Vagina (tissue), 2 donors: ENCODE measurements at regions not wholly inside any gene's neighbourhood (a gene's known extent, or its start where the extent isn't known, plus 50 kb on each side); places are given as distances from the start of the nearest gene placed in this dataset.

Experiments
- DNase-seq, 2 donors: peaks; one replicate each; pipeline ENCODE4 v3.0.0-alpha.2; 2017; ENCODE audit errors: extremely low spot score in 2 of 2
- H3K27ac ChIP-seq: fragments of 200-600 bp; sonication (generic); one replicate; pipeline ENCODE4 v1.5.1; 2019
- H3K27me3 ChIP-seq: fragments of 200-600 bp; sonication (generic); one replicate; pipeline ENCODE4 v1.5.1; 2019
- H3K36me3 ChIP-seq, 2 donors: fragments of 200-600 bp; sonication (generic); one replicate each; pipeline ENCODE4 v1.5.1; 2017 to 2019
- H3K4me1 ChIP-seq: fragments of 200-600 bp; sonication (generic); one replicate; pipeline ENCODE4 v1.5.1; 2019
- H3K4me3 ChIP-seq, 2 donors: fragments of 200-600 bp; sonication (generic); 1 replicate in 1 of 2; 2 replicates in 1 of 2; pipeline ENCODE4 v1.5.1; 2016 to 2019
- H3K9me3 ChIP-seq: fragments of 200-600 bp; sonication (generic); one replicate; pipeline ENCODE4 v1.5.1; 2019
- POLR2A ChIP-seq, 2 donors: fragments of 450-650 bp; IDR thresholded peaks; one replicate each; pipeline ENCODE4 v1.6.1; 2017; ENCODE audit warnings: antibody characterized with exemption in 2 of 2, mild to moderate bottlenecking in 2 of 2, moderate library complexity in 2 of 2
- POLR2AphosphoS5 ChIP-seq, 2 donors: sonication (generic); formaldehyde crosslinking; IDR thresholded peaks; one replicate each; pipeline ENCODE4 v1.9.0; 2017; ENCODE audit warnings: antibody characterized with exemption in 2 of 2, mild to moderate bottlenecking in 2 of 2, low read depth in 1 of 2; ENCODE audit not compliant: insufficient read depth in 1 of 2
- intact Hi-C: fragments of 100-400 bp; cut with DNase I; formaldehyde crosslinking; loops from one replicate; pipeline ENCODE4 v1.15.1; 2023
- TF ChIP-seq, protein P1 (sequence below), 3 experiments: fragments of 450-650 bp in 2 of 3; fragments of 200-600 bp in 1 of 3; sonication (generic) in 1 of 3; IDR thresholded peaks; one replicate each; pipeline ENCODE4 v1.5.1; 2017 to 2019; ENCODE audit warnings: antibody characterized with exemption in 3 of 3, mild to moderate bottlenecking in 2 of 3, moderate library complexity in 2 of 3

DNA sequence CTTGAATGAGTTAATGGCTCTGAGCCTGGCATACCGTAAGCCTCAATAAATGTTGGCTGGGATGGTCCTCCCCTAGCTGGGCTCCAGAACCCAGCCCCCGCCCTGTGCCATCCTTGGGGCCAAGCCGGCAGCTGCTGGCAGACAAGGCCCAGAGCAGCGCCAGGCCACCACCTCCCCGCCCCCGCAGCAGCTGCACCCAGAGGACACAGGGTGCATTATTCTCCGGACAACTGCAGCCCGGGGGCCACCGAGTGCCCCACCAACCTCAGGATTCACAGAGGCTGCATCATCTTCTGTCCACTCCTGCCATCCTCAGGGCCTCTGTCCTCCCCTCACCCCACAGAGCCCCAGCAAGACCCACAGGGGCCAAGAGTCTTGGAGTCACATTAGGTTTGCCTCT, 92.7 kb downstream of the NCOR2 start:
- no peak overlapping the region for H3K27ac ChIP-seq
- no peaks in the 10 kb centered on the region for H3K27me3 ChIP-seq
- peaks cover 2% of the 10 kb centered on the region for H3K4me1 ChIP-seq
- no peak for DNase-seq
- no peak overlapping the region for H3K4me3 ChIP-seq
- no peaks in the 10 kb centered on the region for H3K9me3 ChIP-seq
- intact Hi-C loops: no loop called here
- peaks cover 0 to 59% of the 10 kb centered on the region in 2 donors for H3K36me3 ChIP-seq
- TF ChIP-seq POLR2A (IDR thresholded peaks at IDR 0.05): no peak
- TF ChIP-seq, protein P1, sequence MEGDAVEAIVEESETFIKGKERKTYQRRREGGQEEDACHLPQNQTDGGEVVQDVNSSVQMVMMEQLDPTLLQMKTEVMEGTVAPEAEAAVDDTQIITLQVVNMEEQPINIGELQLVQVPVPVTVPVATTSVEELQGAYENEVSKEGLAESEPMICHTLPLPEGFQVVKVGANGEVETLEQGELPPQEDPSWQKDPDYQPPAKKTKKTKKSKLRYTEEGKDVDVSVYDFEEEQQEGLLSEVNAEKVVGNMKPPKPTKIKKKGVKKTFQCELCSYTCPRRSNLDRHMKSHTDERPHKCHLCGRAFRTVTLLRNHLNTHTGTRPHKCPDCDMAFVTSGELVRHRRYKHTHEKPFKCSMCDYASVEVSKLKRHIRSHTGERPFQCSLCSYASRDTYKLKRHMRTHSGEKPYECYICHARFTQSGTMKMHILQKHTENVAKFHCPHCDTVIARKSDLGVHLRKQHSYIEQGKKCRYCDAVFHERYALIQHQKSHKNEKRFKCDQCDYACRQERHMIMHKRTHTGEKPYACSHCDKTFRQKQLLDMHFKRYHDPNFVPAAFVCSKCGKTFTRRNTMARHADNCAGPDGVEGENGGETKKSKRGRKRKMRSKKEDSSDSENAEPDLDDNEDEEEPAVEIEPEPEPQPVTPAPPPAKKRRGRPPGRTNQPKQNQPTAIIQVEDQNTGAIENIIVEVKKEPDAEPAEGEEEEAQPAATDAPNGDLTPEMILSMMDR (IDR thresholded peaks at IDR 0.05): no peak
- no peak for TF ChIP-seq POLR2AphosphoS5 (IDR thresholded peaks at IDR 0.05; ENCODE audit: insufficient read depth in 1 of 2, low read depth in 1 of 2)

DNA sequence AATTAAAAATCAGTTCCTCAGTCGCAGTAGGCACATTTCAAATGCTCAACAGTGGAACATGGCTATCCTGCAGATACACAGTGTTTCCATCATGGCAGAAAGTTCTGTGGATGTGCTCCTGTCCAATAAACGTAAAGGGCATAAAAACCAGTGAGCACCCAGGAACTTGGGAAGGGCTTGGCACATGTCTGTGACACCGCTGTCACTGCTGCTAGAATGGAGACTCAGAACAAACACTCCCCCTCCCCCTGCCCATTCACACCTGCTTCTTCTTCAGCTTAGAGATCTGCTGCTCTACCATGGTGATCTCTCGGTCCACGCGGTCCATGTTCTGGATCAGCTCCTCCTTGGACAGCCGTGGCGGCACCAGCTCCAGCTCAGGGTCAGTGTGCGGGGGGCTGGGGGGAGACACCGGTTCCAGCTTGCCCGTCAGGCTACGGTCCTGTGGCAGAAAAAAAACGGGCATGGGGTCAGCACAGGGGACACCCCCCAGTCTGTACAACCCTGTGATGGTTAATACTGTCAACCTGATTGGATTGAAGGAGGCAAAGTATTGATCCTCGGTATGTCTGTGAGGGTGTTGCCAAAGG, 94.6 kb downstream of the NCOR2 start:
- H3K27me3 ChIP-seq: no peaks in the 10 kb centered on the region
- H3K36me3 ChIP-seq: peaks cover 0 to 65% of the 10 kb centered on the region in 2 donors
- TF ChIP-seq POLR2AphosphoS5 (IDR thresholded peaks at IDR 0.05; ENCODE audit: insufficient read depth in 1 of 2, low read depth in 1 of 2) (no peak), POLR2A (IDR thresholded peaks at IDR 0.05) (no peak)
- TF ChIP-seq, protein P1 (IDR thresholded peaks at IDR 0.05): no peak

DNA sequence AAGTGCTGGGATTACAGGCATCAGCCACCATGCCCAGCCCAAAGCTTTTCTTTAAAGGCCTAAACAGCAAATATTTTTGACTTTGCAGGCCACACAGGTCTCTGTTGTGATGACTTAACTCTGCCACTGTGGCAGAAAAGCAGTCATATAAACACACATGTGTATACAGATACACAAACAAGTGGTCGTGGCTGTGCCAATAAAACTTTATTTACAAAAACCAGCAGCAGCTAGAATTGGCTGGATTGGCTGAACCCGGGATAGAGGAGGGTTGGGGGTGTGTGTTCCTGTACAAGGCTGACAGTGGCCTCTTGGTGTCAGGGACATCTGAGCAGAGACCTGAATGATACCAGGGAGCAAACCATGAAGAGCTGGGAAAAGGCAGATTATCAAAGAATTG, 95.6 kb downstream of the NCOR2 start:
- H3K27ac ChIP-seq: no peak overlapping the region
- intact Hi-C loops: no loop called here
- peaks cover 0 to 65% of the 10 kb centered on the region in 2 donors for H3K36me3 ChIP-seq
- no peaks in the 10 kb centered on the region for H3K27me3 ChIP-seq
- no peak overlapping the region for H3K4me3 ChIP-seq
- TF ChIP-seq, protein P1 (IDR thresholded peaks at IDR 0.05): no peak
- TF ChIP-seq POLR2AphosphoS5 (IDR thresholded peaks at IDR 0.05; ENCODE audit: insufficient read depth in 1 of 2, low read depth in 1 of 2): no peak
- no peak for TF ChIP-seq POLR2A (IDR thresholded peaks at IDR 0.05)
- H3K9me3 ChIP-seq: no peaks in the 10 kb centered on the region
- DNase-seq: no peak
- H3K4me1 ChIP-seq: no peaks in the 10 kb centered on the region

More for the DNA sequence above, 94.6 kb downstream of the NCOR2 start:
- Histone ChIP-seq H3K4me3 (no peak overlapping the region), H3K4me1 (no peaks in the 10 kb centered on the region), H3K9me3 (no peaks in the 10 kb centered on the region), H3K27ac (no peak overlapping the region)
- intact Hi-C loops: no loop called here
- DNase-seq: no peak

DNA sequence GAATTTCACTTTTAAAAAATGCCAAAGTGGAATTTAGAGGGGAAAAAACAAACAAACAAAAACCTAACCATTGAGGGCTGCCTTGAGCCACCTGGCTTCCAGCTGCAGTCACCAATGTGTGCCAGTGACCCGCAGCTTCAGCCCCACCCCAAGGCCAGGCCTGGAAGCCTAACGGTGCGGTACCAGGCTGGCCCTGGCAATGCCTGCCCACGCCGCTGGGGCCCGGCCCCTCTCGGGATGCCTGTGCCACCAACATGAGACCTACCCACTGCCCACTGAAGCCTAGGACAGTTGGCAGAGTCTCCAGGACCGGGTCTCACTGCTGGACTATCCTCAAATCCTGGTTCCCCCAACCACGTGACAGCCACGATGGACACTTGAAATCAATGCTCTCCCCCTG, 96.6 kb downstream of the NCOR2 start:
- TF ChIP-seq POLR2A (IDR thresholded peaks at IDR 0.05): no peak
- no peak for TF ChIP-seq POLR2AphosphoS5 (IDR thresholded peaks at IDR 0.05; ENCODE audit: insufficient read depth in 1 of 2, low read depth in 1 of 2)
- TF ChIP-seq, protein P1 (IDR thresholded peaks at IDR 0.05): no peak
- Histone ChIP-seq H3K9me3 (no peaks in the 10 kb centered on the region), H3K4me1 (no peaks in the 10 kb centered on the region), H3K36me3 (peaks cover 0 to 67% of the 10 kb centered on the region in 2 donors), H3K27me3 (no peaks in the 10 kb centered on the region), H3K27ac (no peak overlapping the region), H3K4me3 (no peak overlapping the region)
- intact Hi-C loops: no loop called here
- DNase-seq: no peak

DNA sequence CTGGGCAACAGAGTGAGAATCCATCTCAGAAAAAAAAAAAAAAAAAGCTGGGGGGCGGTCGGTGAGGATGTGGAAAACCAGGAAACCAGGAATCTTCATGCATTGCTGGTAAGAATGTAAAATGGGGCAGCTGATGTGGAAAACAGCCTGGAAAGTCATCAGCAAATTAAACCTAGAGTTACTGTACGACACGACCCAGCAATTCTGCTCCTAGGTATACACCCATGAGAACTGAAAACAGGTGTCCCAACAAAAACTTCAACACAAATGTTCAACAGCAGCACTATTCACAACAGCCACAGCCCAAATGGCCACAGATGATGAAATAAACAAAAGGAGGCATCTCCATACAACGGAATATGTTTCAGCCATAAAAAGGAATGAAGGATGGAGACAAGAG, 97.3 kb downstream of the NCOR2 start:
- Histone ChIP-seq H3K27ac (no peak overlapping the region), H3K9me3 (no peaks in the 10 kb centered on the region), H3K4me1 (no peaks in the 10 kb centered on the region), H3K27me3 (no peaks in the 10 kb centered on the region), H3K36me3 (peaks cover 0 to 69% of the 10 kb centered on the region in 2 donors), H3K4me3 (no peak overlapping the region)
- TF ChIP-seq POLR2AphosphoS5 (IDR thresholded peaks at IDR 0.05; ENCODE audit: insufficient read depth in 1 of 2, low read depth in 1 of 2): no peak
- TF ChIP-seq, protein P1 (IDR thresholded peaks at IDR 0.05): no peak
- no peak for TF ChIP-seq POLR2A (IDR thresholded peaks at IDR 0.05)
- intact Hi-C loops: no loop called here
- no peak for DNase-seq
